PC-9 (cell line): ENCODE measurements at regions not wholly inside any gene's neighbourhood (a gene's known extent, or its start where the extent isn't known, plus 50 kb on each side); places are given as distances from the start of the nearest gene placed in this dataset.

Experiments
- BruUV-seq: library from RNA; stranded (reverse); fragments of 400-500 nt; replicated peaks from 2 replicates; lab custom pipeline; 2021; lab: Mats Ljungman, UMichigan
- CTCF ChIA-PET: fragments of 300-600 bp; sonication (Branson Sonifier 250); formaldehyde crosslinking; loops from one replicate; lab custom pipeline; 2022; ENCODE audit warnings: antibody characterized with exemption; lab: Charles Lee
- POLR2A ChIA-PET: fragments of 300-600 bp; sonication (Branson Sonifier 250); formaldehyde crosslinking; loops from one replicate; lab custom pipeline; 2022; ENCODE audit warnings: antibody characterized with exemption; ENCODE audit not compliant: unreplicated experiment; lab: Charles Lee
- DNase-seq, 2 experiments: peaks; one replicate each; pipeline versions ENCODE4 v3.0.0 to v3.0.0-alpha.2; 2015 to 2022; ENCODE audit warnings: mixed read lengths in 1 of 2
- H2AFZ ChIP-seq: fragments of 200-600 bp; sonication (generic); 2 replicates; pipeline ENCODE4 v1.8.1; 2017; ENCODE audit warnings: antibody characterized with exemption
- H3F3A ChIP-seq: fragments of 200-600 bp; sonication (generic); 2 replicates; pipeline ENCODE4 v1.8.1; 2017; ENCODE audit warnings: antibody characterized with exemption, mild to moderate bottlenecking, low read depth; ENCODE audit not compliant: insufficient read depth
- H3K27ac ChIP-seq: fragments of 200-600 bp; sonication (generic); 2 replicates; pipeline ENCODE4 v1.6.1; 2016; ENCODE audit warnings: mixed run types
- H3K27me3 ChIP-seq: fragments of 200-600 bp; sonication (generic); 2 replicates; pipeline ENCODE4 v1.6.1; 2016; ENCODE audit warnings: low read depth, mixed run types; ENCODE audit not compliant: insufficient read depth
- H3K36me3 ChIP-seq: fragments of 200-600 bp; sonication (generic); 2 replicates; pipeline ENCODE4 v1.6.1; 2016; ENCODE audit warnings: low read depth, mixed run types
- H3K4me1 ChIP-seq: fragments of 200-600 bp; sonication (generic); replicated peaks from 2 replicates; pipeline ENCODE4 v1.6.1; 2016; ENCODE audit warnings: mixed run types; ENCODE audit not compliant: insufficient read depth
- H3K4me2 ChIP-seq: fragments of 200-600 bp; sonication (generic); 2 replicates; pipeline ENCODE4 v1.6.1; 2017; ENCODE audit warnings: mixed run types
- H3K4me3 ChIP-seq: fragments of 200-600 bp; sonication (generic); 2 replicates; pipeline ENCODE4 v1.6.1; 2016; ENCODE audit warnings: mixed run types
- H3K79me2 ChIP-seq: fragments of 200-600 bp; sonication (generic); 2 replicates; pipeline ENCODE4 v1.6.1; 2017; ENCODE audit warnings: low read depth, mixed run types
- H3K9me2 ChIP-seq: fragments of 200-600 bp; sonication (generic); 2 replicates; pipeline ENCODE4 v1.8.1; 2017; ENCODE audit warnings: mild to moderate bottlenecking; ENCODE audit not compliant: insufficient read depth
- H3K9me3 ChIP-seq: fragments of 200-600 bp; sonication (generic); 2 replicates; pipeline ENCODE4 v1.8.1; 2016; ENCODE audit warnings: low read depth; ENCODE audit not compliant: insufficient read depth
- H4K20me1 ChIP-seq: fragments of 200-600 bp; sonication (generic); 2 replicates; pipeline ENCODE4 v1.8.1; 2017; ENCODE audit not compliant: insufficient read depth
- CTCF ChIP-seq: fragments of 200-600 bp; sonication (generic); conservative IDR thresholded peaks from 2 replicates; pipeline ENCODE4 v1.6.1; 2017; ENCODE audit warnings: mixed run types, antibody characterized with exemption, mild to moderate bottlenecking, moderate library complexity
- EZH2 ChIP-seq: fragments of 200-600 bp; sonication (generic); IDR thresholded peaks from 2 replicates; pipeline ENCODE4 v1.8.0; 2017; ENCODE audit warnings: antibody characterized with exemption, low read depth
- intact Hi-C: fragments of 100-400 bp; cut with micrococcal nuclease; formaldehyde crosslinking; loops from one replicate; pipeline ENCODE4 v1.10.0; 2022; ENCODE audit not compliant: unreplicated experiment

- H3K4me3 ChIP-seq = no peak overlapping the region
- H3K79me2 ChIP-seq = no peaks in the 10 kb centered on the region
- TF ChIP-seq CTCF (no peak), EZH2 (no peak)
- no peak overlapping the region for H2AFZ ChIP-seq
- no peaks in the 10 kb centered on the region for H3K4me1 ChIP-seq
- no peaks in the 10 kb centered on the region for H3K36me3 ChIP-seq
- no TSS peak for BruUV-seq
- no peak for DNase-seq
- no peaks in the 10 kb centered on the region for H3K9me3 ChIP-seq
- H4K20me1 ChIP-seq = no peaks in the 10 kb centered on the region
- no peaks in the 10 kb centered on the region for H3K27me3 ChIP-seq
- no peaks in the 10 kb centered on the region for H3F3A ChIP-seq
- ChIA-PET CTCF (no interaction called here), POLR2A (no interaction called here)
- H3K9me2 ChIP-seq = no peaks in the 10 kb centered on the region
- no peak overlapping the region for H3K4me2 ChIP-seq
- H3K27ac ChIP-seq = no peak overlapping the region
- intact Hi-C loops = no loop called here
Measured at GRCh38 chr2:55811048-55811447, 112.5 kb downstream of the EFEMP1 start.

GRCh38 chr2:55810622-55811020 lies 113.0 kb downstream of the EFEMP1 start:
- no peak for DNase-seq
- H3F3A ChIP-seq = no peaks in the 10 kb centered on the region
- H3K27me3 ChIP-seq = no peaks in the 10 kb centered on the region
- H3K9me2 ChIP-seq = no peaks in the 10 kb centered on the region
- no peaks in the 10 kb centered on the region for H3K4me1 ChIP-seq
- no peak overlapping the region for H3K4me2 ChIP-seq
- H4K20me1 ChIP-seq = no peaks in the 10 kb centered on the region
- H3K9me3 ChIP-seq = no peaks in the 10 kb centered on the region
- no peak overlapping the region for H3K27ac ChIP-seq
- POLR2A ChIA-PET = no interaction called here
- no peaks in the 10 kb centered on the region for H3K36me3 ChIP-seq
- no peak overlapping the region for H2AFZ ChIP-seq
- no TSS peak for BruUV-seq
- TF ChIP-seq CTCF = no peak
- no peak for TF ChIP-seq EZH2
- no peaks in the 10 kb centered on the region for H3K79me2 ChIP-seq
- no peak overlapping the region for H3K4me3 ChIP-seq
- CTCF ChIA-PET = no interaction called here
- intact Hi-C loops = no loop called here

- H3K9me2 ChIP-seq = no peaks in the 10 kb centered on the region
- no peaks in the 10 kb centered on the region for H4K20me1 ChIP-seq
- no TSS peak for BruUV-seq
- H2AFZ ChIP-seq = no peak overlapping the region
- no peaks in the 10 kb centered on the region for H3K79me2 ChIP-seq
- H3K27ac ChIP-seq = no peak overlapping the region
- H3F3A ChIP-seq = no peaks in the 10 kb centered on the region
- ChIA-PET POLR2A (no interaction called here), CTCF (no interaction called here)
- TF ChIP-seq CTCF (no peak), EZH2 (no peak)
- H3K4me2 ChIP-seq = no peak overlapping the region
- H3K4me1 ChIP-seq = no peaks in the 10 kb centered on the region
- DNase-seq = peak in 1 of 2 experiments; percentile 40
- H3K36me3 ChIP-seq = no peaks in the 10 kb centered on the region
- H3K27me3 ChIP-seq = no peaks in the 10 kb centered on the region
- intact Hi-C loops = no loop called here
- H3K4me3 ChIP-seq = no peak overlapping the region
- no peaks in the 10 kb centered on the region for H3K9me3 ChIP-seq
Measured at GRCh38 chr2:55809875-55810621, 113.5 kb downstream of the EFEMP1 start.
